Progenitor cell of endocrine pancreas (in vitro differentiated cells): ENCODE measurements at regions not wholly inside any gene's neighbourhood (a gene's known extent, or its start where the extent isn't known, plus 50 kb on each side); places are given as distances from the start of the nearest gene placed in this dataset.

ENCODE experiments used
- DNase-seq: peaks from one replicate; pipeline ENCODE4 v3.0.0; 2021; ENCODE audit warnings: low spot score; ENCODE audit not compliant: unreplicated experiment
- H3K27ac Mint-ChIP-seq: 2 replicates; pipeline ENCODE4 v1.8.0; 2021; ENCODE audit warnings: mild to moderate bottlenecking, moderate library complexity, mixed read lengths
- H3K27me3 Mint-ChIP-seq: 2 replicates; pipeline ENCODE4 v1.8.0; 2021; ENCODE audit warnings: mixed read lengths
- H3K36me3 Mint-ChIP-seq: 2 replicates; pipeline ENCODE4 v1.8.0; 2022; ENCODE audit warnings: mixed read lengths; ENCODE audit not compliant: insufficient read depth
- H3K4me1 Mint-ChIP-seq: 2 replicates; pipeline ENCODE4 v1.8.0; 2021; ENCODE audit warnings: low read depth, mixed read lengths
- H3K4me3 Mint-ChIP-seq: 2 replicates; pipeline ENCODE4 v1.8.0; 2021; ENCODE audit warnings: low read depth, mild to moderate bottlenecking, moderate library complexity, mixed read lengths
- H3K9me3 Mint-ChIP-seq: 2 replicates; pipeline ENCODE4 v1.8.0; 2021; ENCODE audit warnings: low read depth, mixed read lengths
- CTCF ChIP-seq: fragments of 200-600 bp; sonication (generic); IDR thresholded peaks from one replicate; pipeline ENCODE4 v1.5.0; 2021; ENCODE audit warnings: antibody characterized with exemption, mild to moderate bottlenecking; ENCODE audit not compliant: unreplicated experiment

- Mint-ChIP-seq H3K36me3 (no peaks in the 10 kb centered on the region), H3K9me3 (peaks cover 13% of the 10 kb centered on the region), H3K27me3 (no peaks in the 10 kb centered on the region), H3K27ac (peak overlapping the region; percentile 21), H3K4me1 (peaks cover 3% of the 10 kb centered on the region), H3K4me3 (no peak overlapping the region)
- no peak for TF ChIP-seq CTCF
- DNase-seq = no peak
Observed at GRCh38 chr3:135513106-135514059, 452.1 kb upstream of the PPP2R3A start.

- Mint-ChIP-seq H3K27me3 (no peaks in the 10 kb centered on the region), H3K4me3 (no peak overlapping the region), H3K36me3 (no peaks in the 10 kb centered on the region), H3K9me3 (peaks cover 6% of the 10 kb centered on the region), H3K27ac (no peak overlapping the region), H3K4me1 (peaks cover 3% of the 10 kb centered on the region)
- DNase-seq = no peak
- no peak for TF ChIP-seq CTCF
Observed at GRCh38 chr3:135514060-135514448, 451.5 kb upstream of the PPP2R3A start.

- Mint-ChIP-seq H3K9me3 (no peaks in the 10 kb centered on the region), H3K4me3 (no peak overlapping the region), H3K36me3 (no peaks in the 10 kb centered on the region), H3K27me3 (no peaks in the 10 kb centered on the region), H3K4me1 (peaks cover 3% of the 10 kb centered on the region), H3K27ac (no peak overlapping the region)
- no peak for DNase-seq
- peak; percentile 53 for TF ChIP-seq CTCF
Observed at GRCh38 chr3:135516143-135516542, 449.4 kb upstream of the PPP2R3A start.

- no peak overlapping the region for H3K4me3 Mint-ChIP-seq
- H3K4me1 Mint-ChIP-seq = no peaks in the 10 kb centered on the region
- peaks cover 5% of the 10 kb centered on the region for H3K9me3 Mint-ChIP-seq
- no peaks in the 10 kb centered on the region for H3K36me3 Mint-ChIP-seq
- peaks cover 15% of the 10 kb centered on the region for H3K27me3 Mint-ChIP-seq
- no peak for TF ChIP-seq CTCF
- no peak overlapping the region for H3K27ac Mint-ChIP-seq
- DNase-seq = no peak
Observed at GRCh38 chr3:135528413-135529015, 437.0 kb upstream of the PPP2R3A start.

GRCh38 chr3:135532021-135532420 lies 433.5 kb upstream of the PPP2R3A start:
- TF ChIP-seq CTCF = no peak
- no peaks in the 10 kb centered on the region for H3K36me3 Mint-ChIP-seq
- no peak overlapping the region for H3K4me3 Mint-ChIP-seq
- DNase-seq = no peak
- H3K9me3 Mint-ChIP-seq = no peaks in the 10 kb centered on the region
- no peaks in the 10 kb centered on the region for H3K4me1 Mint-ChIP-seq
- no peak overlapping the region for H3K27ac Mint-ChIP-seq
- H3K27me3 Mint-ChIP-seq = peaks cover 15% of the 10 kb centered on the region
